ENCODE measurements at regions not wholly inside any gene's neighbourhood (a gene's known extent, or its start where the extent isn't known, plus 50 kb on each side); places are given as distances from the start of the nearest gene placed in this dataset.

- ATAC-seq (no peak), DNase-seq (no peak)
- intact Hi-C loops (cut with DNase I): no loop called here
- H3K9me3 ChIP-seq: no peaks in the 10 kb centered on the region
- WGBS, 2 donors: 66 to 76% methylated on average over 3 of the region's 3 CpGs
- no peaks in the 10 kb centered on the region for H3K4me1 ChIP-seq
- no peak overlapping the region for H3K4me3 ChIP-seq
- no peaks in the 10 kb centered on the region for H3K36me3 ChIP-seq (replicated peaks in 1 of 2; ENCODE audit: insufficient read depth in 1 of 2, low read depth in 2 of 2)
- no peak for TF ChIP-seq POLR2A (IDR thresholded peaks at IDR 0.05)
- TF ChIP-seq CTCF (IDR thresholded peaks at IDR 0.05): no peak
- no peaks in the 10 kb centered on the region for H3K27me3 ChIP-seq
- no peak overlapping the region for H3K27ac ChIP-seq
Measured at GRCh38 chr4:66443008-66443407, 772.7 kb upstream of the EPHA5 start.

DNA sequence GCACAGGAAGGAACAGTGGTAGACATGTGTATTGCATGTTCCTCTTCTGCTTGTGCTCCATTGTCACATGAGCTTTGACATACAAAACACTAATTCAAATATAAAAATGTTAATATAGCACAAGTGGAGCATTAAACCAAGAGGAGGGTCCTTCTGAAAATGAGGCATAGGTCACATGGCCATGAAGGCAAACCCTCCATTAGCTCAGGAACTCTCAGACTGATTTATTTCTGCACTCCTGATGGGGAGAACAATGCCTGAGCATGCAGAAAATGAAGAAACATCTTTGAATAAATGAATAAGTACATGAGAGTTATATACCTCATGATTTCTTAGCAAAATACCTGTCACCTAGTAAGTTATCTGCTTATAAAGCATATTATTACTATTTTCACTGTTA is 769.2 kb upstream of the EPHA5 start:
- intact Hi-C loops (cut with DNase I): no loop called here

GRCh38 chr4:66433706-66434105 is 763.4 kb upstream of the EPHA5 start:
- Histone ChIP-seq H3K4me1 (no peaks in the 10 kb centered on the region), H3K27ac (no peak overlapping the region), H3K36me3 (replicated peaks in 1 of 2; ENCODE audit: insufficient read depth in 1 of 2, low read depth in 2 of 2) (no peaks in the 10 kb centered on the region), H3K4me3 (no peak overlapping the region), H3K9me3 (no peaks in the 10 kb centered on the region), H3K27me3 (no peaks in the 10 kb centered on the region)
- ATAC-seq (no peak), DNase-seq (no peak)
- WGBS, 2 donors: 73% methylated on average over 4 of the region's 4 CpGs
- intact Hi-C loops (cut with DNase I): no loop called here
- no peak for TF ChIP-seq CTCF (IDR thresholded peaks at IDR 0.05)

More for the DNA sequence above, 769.2 kb upstream of the EPHA5 start:
- DNase-seq (no peak), ATAC-seq (no peak)
- Histone ChIP-seq H3K9me3 (no peaks in the 10 kb centered on the region), H3K4me3 (no peak overlapping the region), H3K27me3 (no peaks in the 10 kb centered on the region), H3K36me3 (replicated peaks in 1 of 2; ENCODE audit: insufficient read depth in 1 of 2, low read depth in 2 of 2) (no peaks in the 10 kb centered on the region), H3K27ac (no peak overlapping the region), H3K4me1 (no peaks in the 10 kb centered on the region)
- no peak for TF ChIP-seq CTCF (IDR thresholded peaks at IDR 0.05)
- TF ChIP-seq POLR2A (IDR thresholded peaks at IDR 0.05): no peak

GRCh38 chr4:66430856-66431255 is 760.6 kb upstream of the EPHA5 start:
- intact Hi-C loops (cut with DNase I): no loop called here
- DNase-seq (no peak), ATAC-seq (no peak)
- WGBS, 2 donors: 4 to 5% methylated on average over 1 of the region's 1 CpG
- Histone ChIP-seq H3K27ac (no peak overlapping the region), H3K4me1 (no peaks in the 10 kb centered on the region), H3K4me3 (no peak overlapping the region), H3K9me3 (no peaks in the 10 kb centered on the region), H3K36me3 (replicated peaks in 1 of 2; ENCODE audit: insufficient read depth in 1 of 2, low read depth in 2 of 2) (no peaks in the 10 kb centered on the region), H3K27me3 (no peaks in the 10 kb centered on the region)
- TF ChIP-seq POLR2A (IDR thresholded peaks at IDR 0.05) (no peak), CTCF (IDR thresholded peaks at IDR 0.05) (no peak)

GRCh38 chr4:66429276-66429675 is 759.0 kb upstream of the EPHA5 start:
- Histone ChIP-seq H3K4me1 (no peaks in the 10 kb centered on the region), H3K4me3 (no peak overlapping the region), H3K27me3 (no peaks in the 10 kb centered on the region), H3K9me3 (no peaks in the 10 kb centered on the region), H3K36me3 (replicated peaks in 1 of 2; ENCODE audit: insufficient read depth in 1 of 2, low read depth in 2 of 2) (no peaks in the 10 kb centered on the region), H3K27ac (no peak overlapping the region)
- no peak for TF ChIP-seq CTCF (IDR thresholded peaks at IDR 0.05)
- no peak for TF ChIP-seq POLR2A (IDR thresholded peaks at IDR 0.05)
- intact Hi-C loops (cut with DNase I): no loop called here
- DNase-seq (no peak), ATAC-seq (no peak)
- 53 to 57% methylated on average over 1 of the region's 1 CpG for WGBS, 2 donors
